Stimulated activated CD4-positive, alpha-beta T cell treated with anti-CD3 and anti-CD28 coated beads, Interleukin-15, amount 100 ng/mL, for 1 hour (primary cell): ENCODE measurements at regions not wholly inside any gene's neighbourhood (a gene's known extent, or its start where the extent isn't known, plus 50 kb on each side); places are given as distances from the start of the nearest gene placed in this dataset.
A peak's percentile ranks its signal among the peaks of the same experiment; 100 is the strongest.
"Not testable (repeated sequence)": the region's sequence is repeated elsewhere in the genome, so short reads cannot be mapped to it uniquely, and the experiment has no call there.

ENCODE experiments used
- DNase-seq, 2 donors: peaks; one replicate each; pipeline ENCODE4 v3.0.0-alpha.2; 2020; ENCODE audit warnings: low read depth in 1 of 2, low spot score in 1 of 2

- no peak for DNase-seq
These were observed 518.8 kb upstream of the ACVR2A start for GRCh38 chr2:147325990-147326389.

- no peak for DNase-seq
These were observed 524.7 kb upstream of the ACVR2A start for GRCh38 chr2:147320146-147320545.

GRCh38 chr2:147311058-147311430 is 533.8 kb upstream of the ACVR2A start:
- DNase-seq: no peak

GRCh38 chr2:147310335-147311057 is 534.3 kb upstream of the ACVR2A start:
- DNase-seq: no peak

GRCh38 chr2:147297820-147298219 is 547.0 kb upstream of the ACVR2A start:
- DNase-seq: peak; percentile 1 to 15

GRCh38 chr2:147294825-147295392 is 549.9 kb upstream of the ACVR2A start:
- DNase-seq: no peak

GRCh38 chr2:147293991-147294824 is 550.6 kb upstream of the ACVR2A start:
- DNase-seq: no peak

- no peak for DNase-seq
These were observed 556.7 kb upstream of the ACVR2A start for GRCh38 chr2:147288131-147288530.

GRCh38 chr2:147275943-147276342 is 568.9 kb upstream of the ACVR2A start:
- no peak for DNase-seq

GRCh38 chr2:147273628-147274027 is 571.2 kb upstream of the ACVR2A start:
- no peak for DNase-seq

GRCh38 chr2:147273106-147273505 is 571.7 kb upstream of the ACVR2A start:
- no peak for DNase-seq

- not testable (repeated sequence) for DNase-seq
These were observed 575.2 kb upstream of the ACVR2A start for GRCh38 chr2:147269581-147269980.

GRCh38 chr2:147260241-147260640 is 584.6 kb upstream of the ACVR2A start:
- no peak for DNase-seq

GRCh38 chr2:147255812-147256211 is 589.0 kb upstream of the ACVR2A start:
- DNase-seq: no peak

GRCh38 chr2:147250652-147251356 is 594.0 kb upstream of the ACVR2A start:
- DNase-seq: no peak

GRCh38 chr2:147247749-147248148 is 597.1 kb upstream of the ACVR2A start:
- DNase-seq: no peak

GRCh38 chr2:147242445-147242844 is 602.4 kb upstream of the ACVR2A start:
- DNase-seq: no peak

- no peak for DNase-seq
These were observed 608.2 kb upstream of the ACVR2A start for GRCh38 chr2:147236601-147237000.

- no peak for DNase-seq
These were observed 612.6 kb upstream of the ACVR2A start for GRCh38 chr2:147232225-147232669.

- DNase-seq: no peak
These were observed 613.2 kb upstream of the ACVR2A start for GRCh38 chr2:147231607-147232006.

- DNase-seq: no peak
These were observed 613.7 kb upstream of the ACVR2A start for GRCh38 chr2:147231081-147231480.
